NCI-H2196 treated with DMSO at 0.1 percent for 48 hours (cell line): ENCODE measurements at regions not wholly inside any gene's neighbourhood (a gene's known extent, or its start where the extent isn't known, plus 50 kb on each side); places are given as distances from the start of the nearest gene placed in this dataset.

Source experiments
- DNase-seq: peaks from one replicate; lab custom pipeline; 2025; ENCODE audit not compliant: unreplicated experiment; lab: John Stamatoyannopoulos, UW

DNA sequence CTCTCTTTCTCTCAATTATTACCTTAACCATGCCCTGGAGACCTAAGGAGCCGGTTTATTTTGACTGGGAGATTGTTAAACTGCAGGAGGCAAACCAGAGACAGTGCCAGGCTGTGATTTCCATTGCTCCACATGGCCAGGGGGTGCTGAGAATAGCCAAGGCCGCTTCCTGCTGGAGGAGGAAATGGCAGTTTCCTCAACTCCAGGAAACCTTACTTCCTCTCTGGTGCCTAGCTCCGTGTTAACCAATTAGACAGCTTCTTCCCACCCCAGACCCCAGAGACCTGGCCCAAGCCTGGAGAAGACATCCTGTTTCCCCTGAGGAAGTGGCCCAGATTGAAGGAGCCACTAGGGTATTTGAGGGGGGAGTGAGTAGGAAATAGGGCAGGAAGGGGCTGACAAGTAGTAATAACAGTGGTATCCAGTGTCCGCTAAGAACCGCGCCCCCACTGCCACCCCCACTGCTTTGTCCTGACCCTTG, 161.2 kb downstream of the PLPP3 start:
- DNase-seq: no peak

- no peak for DNase-seq
These were observed 161.7 kb downstream of the PLPP3 start for GRCh38 chr1:56417646-56418045.

DNA sequence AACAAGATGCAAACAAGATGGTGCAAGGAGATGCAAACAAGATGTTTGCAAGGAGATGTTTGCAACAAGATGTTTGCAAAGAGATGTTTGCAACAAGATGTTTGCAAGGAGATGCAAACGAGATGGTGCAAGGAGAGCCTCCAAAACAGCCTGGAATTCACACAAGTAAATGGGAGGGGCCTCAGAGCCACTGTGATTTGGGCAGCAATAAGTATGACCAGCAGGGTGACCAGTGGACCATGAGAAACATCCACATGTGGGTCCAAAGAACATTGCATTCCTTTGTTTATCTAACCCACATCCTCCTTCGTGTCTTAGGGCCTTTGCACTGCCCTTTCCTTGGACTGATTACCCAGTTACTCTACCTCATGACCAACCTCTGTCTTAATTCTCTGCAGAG, 162.9 kb downstream of the PLPP3 start:
- DNase-seq: no peak

DNA sequence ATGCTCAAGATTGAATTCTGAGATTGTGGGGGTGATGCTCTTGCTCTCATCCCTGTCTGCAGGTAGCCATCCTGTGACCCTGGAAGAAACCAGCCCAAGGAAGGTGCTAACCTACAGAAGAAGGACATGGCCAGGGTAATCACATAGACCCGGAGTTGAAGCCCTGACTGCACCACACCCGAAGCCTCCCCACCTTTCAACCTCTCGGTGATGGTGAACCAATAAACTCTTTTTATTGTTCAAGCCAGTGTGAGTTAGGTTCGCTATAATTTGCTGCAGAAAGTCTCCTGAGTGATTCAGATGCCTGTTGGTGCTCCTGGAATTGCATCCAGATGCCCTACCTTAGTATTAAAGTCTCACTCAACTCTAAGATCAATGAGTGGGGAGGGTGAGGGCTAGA, 163.6 kb downstream of the PLPP3 start:
- DNase-seq: no peak

GRCh38 chr1:56415258-56415657, 164.1 kb downstream of the PLPP3 start:
- no peak for DNase-seq

- DNase-seq: no peak
These were observed 164.6 kb downstream of the PLPP3 start for GRCh38 chr1:56414728-56415224.

- no peak for DNase-seq
These were observed 165.6 kb downstream of the PLPP3 start for GRCh38 chr1:56413671-56414199.

- no peak for DNase-seq
These were observed 167.7 kb downstream of the PLPP3 start for GRCh38 chr1:56411484-56412180.

GRCh38 chr1:56411021-56411420, 168.3 kb downstream of the PLPP3 start:
- no peak for DNase-seq

DNA sequence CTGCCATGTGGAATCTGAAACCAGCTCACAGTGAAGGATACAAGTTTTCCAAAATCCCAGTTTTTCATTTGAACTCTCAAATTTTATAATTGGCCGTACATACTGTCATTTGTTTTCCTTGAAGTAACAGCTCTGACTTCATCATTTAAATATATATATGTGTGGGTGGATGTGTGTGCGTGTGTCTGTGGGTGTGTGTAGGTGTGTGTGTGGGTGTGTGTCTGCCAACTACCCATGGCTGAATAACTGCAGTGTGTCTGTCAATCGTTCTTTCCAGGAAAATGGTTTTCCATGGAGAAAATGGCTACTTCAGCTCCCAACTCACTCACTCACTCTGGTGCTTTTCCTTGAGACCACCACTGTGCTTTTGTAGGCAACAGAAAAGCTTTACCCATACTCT, 169.0 kb downstream of the PLPP3 start:
- no peak for DNase-seq

DNA sequence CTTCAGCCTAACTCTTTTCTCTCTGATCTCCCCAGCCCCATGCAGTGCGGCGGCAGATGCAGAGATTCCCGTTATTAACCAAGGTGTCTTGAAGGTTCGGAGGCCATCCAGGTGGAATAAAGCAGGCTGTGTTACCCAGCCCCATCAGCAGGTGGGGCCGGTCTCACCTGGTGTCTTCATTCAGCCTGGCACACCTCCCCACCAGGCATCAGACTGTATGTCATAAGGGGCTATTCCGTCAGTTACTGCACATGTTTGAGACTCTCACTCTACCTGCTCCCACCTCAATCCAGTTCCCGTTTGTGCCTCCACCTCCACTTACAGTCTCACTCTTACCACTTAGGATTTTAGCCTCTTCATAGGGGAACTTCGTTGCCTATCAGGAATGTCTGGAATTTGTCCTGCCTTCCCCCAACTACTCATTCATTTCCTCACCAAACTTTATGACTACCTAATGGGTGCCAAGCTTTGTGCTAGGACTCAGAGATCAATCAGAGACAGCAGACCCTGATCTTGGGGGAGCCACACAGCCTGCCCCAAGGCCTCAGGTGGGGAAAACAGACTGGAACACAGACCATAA, 170.2 kb downstream of the PLPP3 start:
- no peak for DNase-seq

DNA sequence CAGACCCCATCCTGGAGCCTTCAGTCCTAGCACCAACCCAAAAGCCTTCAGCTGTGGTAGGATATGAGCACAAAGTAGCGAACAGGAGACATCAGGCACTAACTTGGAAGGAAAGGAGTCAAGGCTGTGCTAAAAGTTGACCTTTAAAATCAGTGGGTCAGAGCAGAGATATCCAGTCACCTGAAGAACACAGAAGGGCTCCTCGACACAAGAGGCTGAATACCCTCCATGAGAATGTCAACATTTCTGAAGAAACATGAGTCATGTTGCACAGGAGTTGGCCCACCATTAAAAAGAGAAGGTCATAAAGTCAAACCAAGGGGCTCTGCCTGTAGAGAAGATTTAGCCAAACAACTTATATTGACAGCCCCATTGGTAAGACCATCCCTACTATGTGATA, 172.5 kb downstream of the PLPP3 start:
- DNase-seq: no peak

DNA sequence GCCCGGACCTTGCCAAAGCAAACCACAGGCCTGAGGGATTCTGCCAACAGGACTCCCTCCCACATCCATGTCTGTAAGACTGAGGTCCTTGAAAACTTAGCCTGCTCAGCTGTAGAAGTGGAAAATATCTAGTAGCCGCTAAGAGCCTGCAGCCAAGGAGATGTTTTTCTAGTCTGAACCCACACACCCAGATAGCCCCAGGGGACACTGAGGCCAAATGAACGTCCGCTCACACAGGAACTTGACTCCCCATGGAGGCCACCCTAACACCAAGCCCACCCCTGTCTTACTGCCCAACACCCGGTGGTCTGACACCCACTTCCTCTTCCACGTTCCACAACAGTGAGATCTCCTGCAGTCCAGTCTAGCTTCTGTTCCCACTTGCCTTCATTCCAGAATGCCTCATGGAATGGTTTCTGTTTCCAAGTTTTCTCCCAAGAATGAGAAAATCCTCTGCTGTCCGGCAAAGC, 174.8 kb downstream of the PLPP3 start:
- no peak for DNase-seq

GRCh38 chr1:56404066-56404465, 175.3 kb downstream of the PLPP3 start:
- DNase-seq: no peak

DNA sequence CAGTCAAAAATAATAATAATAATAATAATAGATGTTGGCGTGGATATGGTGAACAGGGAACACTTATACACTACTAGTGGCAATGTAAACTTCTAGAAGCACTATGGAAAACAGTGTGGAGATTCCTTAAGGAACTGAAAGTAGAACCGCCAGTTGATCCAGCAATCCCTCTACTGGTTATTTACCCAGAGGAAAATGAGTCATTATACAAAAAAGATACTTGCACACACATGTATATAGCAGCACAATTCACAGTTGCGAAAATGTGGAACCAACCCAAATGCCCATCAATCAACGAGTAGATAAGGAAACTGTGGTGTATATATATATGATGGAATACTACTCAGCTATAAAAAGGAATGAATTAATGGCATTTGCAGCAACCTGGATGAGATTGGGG, 176.0 kb downstream of the PLPP3 start:
- no peak for DNase-seq

- DNase-seq: no peak
These were observed 178.2 kb downstream of the PLPP3 start for GRCh38 chr1:56401191-56401590.

DNA sequence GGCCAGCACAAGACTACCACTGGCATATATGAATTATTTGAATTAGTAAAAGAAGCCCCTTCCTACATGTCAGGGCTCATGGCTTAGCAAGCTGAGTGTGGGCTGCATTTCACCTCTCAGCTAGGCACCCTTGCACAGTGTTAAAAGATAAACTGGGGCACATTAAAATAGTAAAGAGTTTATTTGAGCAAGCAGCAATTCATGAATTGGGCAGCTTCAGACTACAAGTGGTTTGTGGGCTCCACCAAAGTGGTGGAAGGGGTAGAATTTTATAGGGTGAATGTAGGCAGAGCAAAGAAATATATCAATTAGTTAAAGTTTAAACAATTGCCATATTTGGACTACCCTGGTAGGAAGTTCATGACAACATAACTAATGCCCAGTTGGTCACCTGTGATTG, 178.8 kb downstream of the PLPP3 start:
- DNase-seq: no peak

GRCh38 chr1:56399795-56400194, 179.6 kb downstream of the PLPP3 start:
- no peak for DNase-seq

GRCh38 chr1:56399326-56399725, 180.0 kb downstream of the PLPP3 start:
- DNase-seq: no peak

DNA sequence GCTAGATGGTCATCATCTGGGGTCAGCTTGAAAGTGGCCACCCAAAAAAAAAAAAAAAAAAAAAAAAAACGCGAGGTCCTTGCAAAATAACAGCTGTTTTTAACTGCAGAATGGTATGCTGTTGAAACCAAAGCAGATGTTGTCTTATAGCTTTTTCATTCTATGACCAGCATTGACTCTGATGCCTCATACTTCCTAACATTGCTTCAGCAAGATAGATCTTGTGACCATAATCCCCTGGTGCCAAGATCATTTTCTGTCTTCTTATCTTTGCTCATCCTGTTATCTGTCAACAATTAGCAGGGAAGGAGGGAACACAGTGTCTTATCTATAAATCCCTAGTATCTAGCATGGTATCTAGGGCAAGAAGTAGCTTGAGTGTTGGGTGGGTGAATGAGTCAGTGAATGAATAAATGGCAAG, 181.5 kb downstream of the PLPP3 start:
- no peak for DNase-seq

- no peak for DNase-seq
These were observed 182.0 kb downstream of the PLPP3 start for GRCh38 chr1:56397409-56397808.

DNA sequence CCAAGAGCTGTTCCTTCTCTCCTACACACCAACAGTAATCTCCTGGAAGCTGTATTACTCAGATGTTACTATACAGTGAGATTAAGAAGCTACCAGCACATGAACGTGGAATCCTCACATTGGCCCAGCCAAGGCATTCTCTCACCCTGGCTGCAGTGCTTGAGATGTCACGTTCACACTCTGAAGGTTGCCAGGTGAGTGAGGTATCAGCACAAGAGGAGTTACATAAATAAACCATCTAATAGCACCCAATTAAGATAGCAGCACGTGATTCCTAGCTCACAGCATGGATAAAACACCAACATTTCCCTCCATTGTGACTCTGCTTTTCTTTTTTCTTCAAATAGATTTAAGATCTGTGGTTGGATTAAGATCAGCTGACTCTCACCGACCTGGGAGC, 182.8 kb downstream of the PLPP3 start:
- DNase-seq: no peak
